HG03196 (cell line): ENCODE measurements at regions not wholly inside any gene's neighbourhood (a gene's known extent, or its start where the extent isn't known, plus 50 kb on each side); places are given as distances from the start of the nearest gene placed in this dataset.

ENCODE experiments used
- ATAC-seq: cut with Tn5 transposase; IDR thresholded peaks from one replicate; pipeline ENCODE4 v1.9.1; 2021; ENCODE audit not compliant: unreplicated experiment

- no peak for ATAC-seq
Measured at GRCh38 chr2:122927197-122927596, 1097.9 kb upstream of the CNTNAP5 start.

GRCh38 chr2:122927710-122928557 lies 1097.2 kb upstream of the CNTNAP5 start:
- no peak for ATAC-seq

GRCh38 chr2:122929347-122929746 lies 1095.7 kb upstream of the CNTNAP5 start:
- ATAC-seq: no peak

GRCh38 chr2:122935506-122935905 lies 1089.6 kb upstream of the CNTNAP5 start:
- no peak for ATAC-seq

- ATAC-seq: no peak
Measured at GRCh38 chr2:122939796-122940195, 1085.3 kb upstream of the CNTNAP5 start.

GRCh38 chr2:122949523-122949922 lies 1075.6 kb upstream of the CNTNAP5 start:
- ATAC-seq: no peak

GRCh38 chr2:122955776-122956175 lies 1069.3 kb upstream of the CNTNAP5 start:
- ATAC-seq: no peak

GRCh38 chr2:122960759-122961641 lies 1064.1 kb upstream of the CNTNAP5 start:
- no peak for ATAC-seq

GRCh38 chr2:122966461-122966860 lies 1058.6 kb upstream of the CNTNAP5 start:
- no peak for ATAC-seq

GRCh38 chr2:122977580-122977979 lies 1047.5 kb upstream of the CNTNAP5 start:
- ATAC-seq: no peak

GRCh38 chr2:122980671-122981070 lies 1044.4 kb upstream of the CNTNAP5 start:
- no peak for ATAC-seq

GRCh38 chr2:122982936-122983335 lies 1042.2 kb upstream of the CNTNAP5 start:
- ATAC-seq: no peak

GRCh38 chr2:122988395-122989221 lies 1036.5 kb upstream of the CNTNAP5 start:
- ATAC-seq: no peak

GRCh38 chr2:122993592-122993991 lies 1031.5 kb upstream of the CNTNAP5 start:
- no peak for ATAC-seq

GRCh38 chr2:122999258-122999657 lies 1025.8 kb upstream of the CNTNAP5 start:
- no peak for ATAC-seq

- no peak for ATAC-seq
Measured at GRCh38 chr2:122999821-123000220, 1025.3 kb upstream of the CNTNAP5 start.

GRCh38 chr2:123002660-123003248 lies 1022.3 kb upstream of the CNTNAP5 start:
- no peak for ATAC-seq

GRCh38 chr2:123015186-123015585 lies 1009.9 kb upstream of the CNTNAP5 start:
- ATAC-seq: no peak

GRCh38 chr2:123035541-123035940 lies 989.5 kb upstream of the CNTNAP5 start:
- no peak for ATAC-seq

- ATAC-seq: no peak
Measured at GRCh38 chr2:123036300-123036699, 988.8 kb upstream of the CNTNAP5 start.

- no peak for ATAC-seq
Measured at GRCh38 chr2:123040506-123040905, 984.6 kb upstream of the CNTNAP5 start.
